ENCODE measurements at regions not wholly inside any gene's neighbourhood (a gene's known extent, or its start where the extent isn't known, plus 50 kb on each side); places are given as distances from the start of the nearest gene placed in this dataset.

- no peak for TF ChIP-seq CTCF (IDR thresholded peaks at IDR 0.05; ENCODE audit: control insufficient read depth, insufficient read depth, low read depth, low read length, missing control alignments)
- DNase-seq (ENCODE audit: low read depth) = no peak
- H3K4me3 ChIP-seq (ENCODE audit: control insufficient read depth, low read depth, low read length) = no peak overlapping the region
These were observed 85.1 kb upstream of the PTPN1 start for GRCh38 chr20:50425076-50425475.

- no peak for TF ChIP-seq CTCF (IDR thresholded peaks at IDR 0.05; ENCODE audit: control insufficient read depth, insufficient read depth, low read depth, low read length, missing control alignments)
- DNase-seq (ENCODE audit: low read depth) = no peak
- H3K4me3 ChIP-seq (ENCODE audit: control insufficient read depth, low read depth, low read length) = no peak overlapping the region
These were observed 83.1 kb upstream of the PTPN1 start for GRCh38 chr20:50426866-50427718.

- TF ChIP-seq CTCF (IDR thresholded peaks at IDR 0.05; ENCODE audit: control insufficient read depth, insufficient read depth, low read depth, low read length, missing control alignments) = no peak
- no peak for DNase-seq (ENCODE audit: low read depth)
- no peak overlapping the region for H3K4me3 ChIP-seq (ENCODE audit: control insufficient read depth, low read depth, low read length)
These were observed 82.5 kb upstream of the PTPN1 start for GRCh38 chr20:50427719-50428083.

GRCh38 chr20:50428097-50428828 lies 81.9 kb upstream of the PTPN1 start:
- no peak overlapping the region for H3K4me3 ChIP-seq (ENCODE audit: control insufficient read depth, low read depth, low read length)
- no peak for DNase-seq (ENCODE audit: low read depth)
- no peak for TF ChIP-seq CTCF (IDR thresholded peaks at IDR 0.05; ENCODE audit: control insufficient read depth, insufficient read depth, low read depth, low read length, missing control alignments)

- no peak overlapping the region for H3K4me3 ChIP-seq (ENCODE audit: control insufficient read depth, low read depth, low read length)
- no peak for DNase-seq (ENCODE audit: low read depth)
- TF ChIP-seq CTCF (IDR thresholded peaks at IDR 0.05; ENCODE audit: control insufficient read depth, insufficient read depth, low read depth, low read length, missing control alignments) = no peak
These were observed 80.8 kb upstream of the PTPN1 start for GRCh38 chr20:50429412-50429811.

- TF ChIP-seq CTCF (IDR thresholded peaks at IDR 0.05; ENCODE audit: control insufficient read depth, insufficient read depth, low read depth, low read length, missing control alignments) = no peak
- no peak for DNase-seq (ENCODE audit: low read depth)
- no peak overlapping the region for H3K4me3 ChIP-seq (ENCODE audit: control insufficient read depth, low read depth, low read length)
These were observed 79.1 kb upstream of the PTPN1 start for GRCh38 chr20:50431066-50431450.
